BJ (cell line): ENCODE measurements at regions not wholly inside any gene's neighbourhood (a gene's known extent, or its start where the extent isn't known, plus 50 kb on each side); places are given as distances from the start of the nearest gene placed in this dataset.

ENCODE experiments used
- CTCF ChIA-PET: fragments of 350-600 bp; formaldehyde crosslinking; extraction: SDS; loops from one replicate; lab custom pipeline; 2021; ENCODE audit warnings: antibody characterized with exemption, inconsistent platforms; lab: Yijun Ruan, JAX
- POLR2A ChIA-PET: fragments of 300-600 bp; sonication (Branson Sonifier 250); formaldehyde crosslinking; extraction: SDS; loops from one replicate; lab custom pipeline; 2021; ENCODE audit warnings: antibody characterized with exemption; lab: Charles Lee
- DNase-seq: peaks from one replicate; pipeline ENCODE4 v3.0.0-alpha.2; 2011; ENCODE audit warnings: low read depth
- H3K27me3 ChIP-seq: 2 replicates; pipeline ENCODE4 v1.6.0; 2011; ENCODE audit warnings: low read length; ENCODE audit not compliant: control insufficient read depth, insufficient read depth
- H3K36me3 ChIP-seq: 2 replicates; pipeline ENCODE4 v1.5.1; 2011; ENCODE audit warnings: low read length; ENCODE audit not compliant: control insufficient read depth, insufficient read depth
- H3K4me3 ChIP-seq: 2 replicates; pipeline ENCODE4 v1.5.1; 2011; ENCODE audit warnings: low read depth, mild to moderate bottlenecking, control low read depth, low read length
- TF ChIP-seq, protein P1 (sequence below): IDR thresholded peaks from 2 replicates; pipeline ENCODE4 v1.5.1; 2011; ENCODE audit warnings: low read depth, mild to moderate bottlenecking, control low read depth, inconsistent platforms, low read length, moderate library complexity; ENCODE audit not compliant: insufficient read depth

DNA sequence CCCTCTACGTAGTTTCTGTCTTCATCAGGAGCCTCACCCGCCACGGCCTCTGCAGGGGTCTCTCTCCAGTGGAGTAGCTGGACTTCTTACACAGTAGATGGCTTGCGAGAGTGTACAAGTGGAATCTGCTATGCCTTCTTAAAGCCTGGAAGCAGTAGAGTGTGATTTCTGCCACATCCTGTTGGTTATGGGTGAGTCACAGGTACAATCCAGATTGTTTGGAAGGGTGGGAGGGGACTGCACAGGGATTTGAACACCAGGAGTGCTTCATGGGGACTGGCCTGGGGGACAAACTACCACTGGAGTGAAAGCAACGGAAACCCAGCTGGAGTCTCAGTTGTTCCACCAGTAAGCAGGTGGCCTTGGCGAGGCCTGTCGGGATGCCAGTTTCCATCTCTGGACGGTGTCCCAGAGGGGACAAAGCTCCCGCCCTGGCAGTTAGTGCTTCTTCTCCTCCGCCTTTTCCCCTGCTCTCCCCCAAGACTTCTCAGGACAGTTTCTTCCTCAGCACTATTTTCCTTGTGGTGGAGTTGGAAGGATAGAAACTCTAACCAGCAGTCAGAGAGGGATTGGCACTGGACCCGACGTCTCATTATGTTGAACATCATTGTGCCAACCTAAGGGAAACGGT lies 85.0 kb upstream of the RCN1 start:
- DNase-seq: no peak
- ChIA-PET CTCF (interaction anchor here (1.1 to 1.9 kb wide), 4 partner anchors 11 to 168 kb away, joined by 3 to 10 read pairs (median 4); no protein-coding TSS in a partner anchor), POLR2A (no interaction called here)

DNA sequence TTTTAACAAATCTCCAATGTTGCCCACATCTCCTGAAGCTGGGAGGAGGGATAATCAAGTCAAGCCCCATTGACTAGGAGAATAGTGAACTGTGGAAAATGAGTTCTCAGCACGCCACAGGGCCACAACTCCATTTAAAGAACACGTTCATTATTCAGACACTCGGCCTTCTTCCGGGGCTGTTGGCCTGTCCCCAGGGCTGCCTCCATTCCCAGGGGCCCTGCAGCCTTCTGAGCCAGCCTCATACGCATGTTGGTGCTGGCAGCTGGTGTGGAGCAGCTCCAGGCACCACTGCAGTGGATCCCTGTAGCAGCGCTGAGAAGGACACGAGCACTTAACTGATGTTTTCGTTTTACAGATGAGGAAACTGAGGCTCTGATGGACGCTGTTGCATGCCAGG lies 87.5 kb upstream of the RCN1 start:
- POLR2A ChIA-PET: no interaction called here
- CTCF ChIA-PET: interaction anchor here (0.9 to 1.1 kb wide), 3 partner anchors 8 to 45 kb away, joined by 3 to 4 read pairs (median 3); no protein-coding TSS in a partner anchor
- DNase-seq: no peak

More for the DNA sequence above, 85.0 kb upstream of the RCN1 start:
- Histone ChIP-seq H3K36me3 (no peaks in the 10 kb centered on the region), H3K4me3 (no peak overlapping the region), H3K27me3 (0 out of 2 replicates have a peak, but pooled peaks cover 2% of the 10 kb centered on the region)
- TF ChIP-seq, protein P1, sequence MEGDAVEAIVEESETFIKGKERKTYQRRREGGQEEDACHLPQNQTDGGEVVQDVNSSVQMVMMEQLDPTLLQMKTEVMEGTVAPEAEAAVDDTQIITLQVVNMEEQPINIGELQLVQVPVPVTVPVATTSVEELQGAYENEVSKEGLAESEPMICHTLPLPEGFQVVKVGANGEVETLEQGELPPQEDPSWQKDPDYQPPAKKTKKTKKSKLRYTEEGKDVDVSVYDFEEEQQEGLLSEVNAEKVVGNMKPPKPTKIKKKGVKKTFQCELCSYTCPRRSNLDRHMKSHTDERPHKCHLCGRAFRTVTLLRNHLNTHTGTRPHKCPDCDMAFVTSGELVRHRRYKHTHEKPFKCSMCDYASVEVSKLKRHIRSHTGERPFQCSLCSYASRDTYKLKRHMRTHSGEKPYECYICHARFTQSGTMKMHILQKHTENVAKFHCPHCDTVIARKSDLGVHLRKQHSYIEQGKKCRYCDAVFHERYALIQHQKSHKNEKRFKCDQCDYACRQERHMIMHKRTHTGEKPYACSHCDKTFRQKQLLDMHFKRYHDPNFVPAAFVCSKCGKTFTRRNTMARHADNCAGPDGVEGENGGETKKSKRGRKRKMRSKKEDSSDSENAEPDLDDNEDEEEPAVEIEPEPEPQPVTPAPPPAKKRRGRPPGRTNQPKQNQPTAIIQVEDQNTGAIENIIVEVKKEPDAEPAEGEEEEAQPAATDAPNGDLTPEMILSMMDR: no peak

DNA sequence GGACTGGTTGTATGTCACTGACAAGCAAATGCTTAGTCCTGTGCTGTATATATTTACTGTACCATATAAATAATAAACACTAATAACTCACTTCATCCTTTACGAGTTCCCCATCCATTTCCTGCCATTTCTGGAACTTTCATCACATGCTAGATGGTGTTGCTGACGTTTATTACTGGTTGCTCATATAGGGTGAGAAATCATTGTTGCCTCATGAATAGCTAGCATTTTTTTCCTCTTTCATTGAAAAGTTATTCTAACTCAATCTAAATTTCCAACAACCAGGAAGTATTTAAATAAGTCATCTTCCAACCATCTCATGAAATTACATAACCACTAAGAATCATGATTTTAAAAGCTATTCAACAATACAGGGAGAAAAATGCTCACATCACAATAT lies 88.6 kb upstream of the RCN1 start:
- Histone ChIP-seq H3K27me3 (peaks cover 4% of the 10 kb centered on the region; the same call in 1 of the 2 replicates), H3K4me3 (no peak overlapping the region), H3K36me3 (no peaks in the 10 kb centered on the region)
- ChIA-PET POLR2A (no interaction called here), CTCF (interaction anchor here (0.5 to 1.1 kb wide), 2 partner anchors 13 to 44 kb away, joined by 3 read pairs; no protein-coding TSS in a partner anchor)
- DNase-seq: no peak
- TF ChIP-seq, protein P1: no peak

More for the DNA sequence above, 87.5 kb upstream of the RCN1 start:
- TF ChIP-seq, protein P1: no peak
- H3K36me3 ChIP-seq: no peaks in the 10 kb centered on the region
- H3K4me3 ChIP-seq: no peak overlapping the region
- H3K27me3 ChIP-seq: 0 out of 2 replicates have a peak, but pooled peaks cover 2% of the 10 kb centered on the region

DNA sequence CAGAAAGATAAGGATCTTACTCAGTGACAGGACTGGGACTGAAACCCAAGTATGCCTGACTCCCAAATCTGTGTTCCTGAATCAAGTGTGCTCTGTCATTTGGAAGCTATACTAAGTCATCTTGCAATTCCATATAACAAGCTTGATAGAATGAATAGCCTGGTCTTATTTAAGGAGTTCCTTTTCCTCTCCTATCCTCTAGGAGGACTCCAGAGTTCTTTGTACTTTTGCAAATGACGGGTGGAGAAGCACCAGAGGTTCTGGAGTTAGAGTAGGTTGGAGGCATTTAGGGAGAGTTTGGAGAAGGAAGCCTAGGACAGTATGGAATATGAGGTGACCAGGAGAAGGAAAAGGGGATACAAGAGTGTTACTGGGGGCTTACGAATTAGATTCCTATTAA lies 92.9 kb upstream of the RCN1 start:
- H3K27me3 ChIP-seq: peaks cover 8% of the 10 kb centered on the region; the same call in 1 of the 2 replicates
- CTCF ChIA-PET: interaction anchor here (0.5 to 1.8 kb wide), 4 partner anchors 9 to 28 kb away, joined by 3 to 4 read pairs (median 4); no protein-coding TSS in a partner anchor
- DNase-seq: no peak
- TF ChIP-seq, protein P1: no peak
- H3K4me3 ChIP-seq: no peak overlapping the region
- POLR2A ChIA-PET: no interaction called here
- no peaks in the 10 kb centered on the region for H3K36me3 ChIP-seq

DNA sequence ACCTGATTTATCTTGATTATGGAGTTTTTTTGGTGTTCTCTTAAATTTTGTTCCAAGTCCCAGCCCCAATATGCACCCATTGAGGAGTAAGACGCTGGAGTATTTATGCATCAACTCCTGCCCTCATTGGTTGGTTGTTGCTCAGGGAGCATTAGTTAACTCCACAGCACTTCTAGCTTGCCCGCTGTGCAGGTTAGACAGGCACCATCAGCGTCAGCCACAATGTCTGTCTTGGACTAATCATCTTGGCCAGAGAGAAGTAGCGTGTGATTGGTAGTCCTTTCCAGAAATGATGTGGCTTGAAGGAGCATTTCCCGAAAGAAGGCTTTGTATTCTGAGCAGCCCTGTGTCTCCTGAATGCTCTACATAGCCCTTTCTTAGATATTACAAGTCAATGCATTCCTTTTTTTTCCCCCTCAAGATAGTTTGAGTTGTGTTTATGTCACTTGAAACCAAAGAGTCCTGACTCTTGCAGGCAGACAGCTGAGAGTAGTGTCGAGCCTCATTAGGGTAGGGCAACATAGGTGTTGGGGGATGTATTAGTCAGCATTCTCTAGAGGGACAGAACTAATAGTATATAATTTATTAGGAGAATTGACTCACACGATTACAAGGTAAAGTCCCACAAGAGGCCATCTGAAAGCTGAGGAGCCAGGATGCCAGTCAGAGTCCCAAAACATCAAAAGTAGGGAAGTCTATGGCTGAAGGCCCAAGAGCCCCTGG lies 94.6 kb upstream of the RCN1 start:
- ChIA-PET POLR2A (no interaction called here), CTCF (interaction anchor here (1.0 to 1.8 kb wide), 2 partner anchors 8 to 11 kb away, joined by 3 to 4 read pairs; no protein-coding TSS in a partner anchor)
- TF ChIP-seq, protein P1: no peak
- no peak overlapping the region for H3K4me3 ChIP-seq
- H3K27me3 ChIP-seq: peaks cover 7% of the 10 kb centered on the region; the same call in 1 of the 2 replicates
- DNase-seq: no peak
- H3K36me3 ChIP-seq: no peaks in the 10 kb centered on the region
